ENCODE measurements at regions not wholly inside any gene's neighbourhood (a gene's known extent, or its start where the extent isn't known, plus 50 kb on each side); places are given as distances from the start of the nearest gene placed in this dataset.

DNA sequence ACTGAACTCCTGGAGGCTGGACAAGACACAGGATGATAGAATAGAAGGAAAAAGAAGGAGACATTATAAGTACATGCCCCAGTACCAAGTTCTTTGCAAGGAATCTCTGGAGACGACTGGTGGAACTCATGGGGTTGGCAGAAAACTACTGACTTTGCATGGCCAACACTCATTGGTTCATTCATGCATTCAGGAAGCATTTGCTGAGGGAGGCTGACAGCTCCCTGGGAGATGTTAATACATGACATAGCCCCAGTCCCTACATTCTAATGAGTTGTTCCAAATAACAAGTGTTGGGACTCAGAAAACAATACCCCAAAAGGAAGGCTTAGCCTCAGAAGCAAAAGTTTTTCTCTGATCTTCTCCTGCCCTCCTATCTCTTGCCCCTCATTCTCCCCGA, 172.8 kb upstream of the IRF2BP2 start:
- Histone ChIP-seq H2AFZ (ENCODE audit: low read length) (no peak overlapping the region), H3K4me3 (replicated peaks in 1 of 3; ENCODE audit: insufficient read depth in 1 of 3, low read depth in 2 of 3, low read length in 3 of 3) (no peak overlapping the region), H3K36me3 (replicated peaks in 1 of 2; ENCODE audit: control insufficient read depth in 1 of 2, insufficient read depth in 2 of 2, low read length in 2 of 2) (no peaks in the 10 kb centered on the region), H3K9me3 (ENCODE audit: low read length) (no peaks in the 10 kb centered on the region), H3K27me3 (ENCODE audit: control insufficient read depth in 1 of 2, insufficient read depth in 2 of 2, low read length in 2 of 2) (peaks cover 0 to 21% of the 10 kb centered on the region in 2 experiments; a peak in 2 of 5 replicates), H3K4me1 (ENCODE audit: insufficient read depth, low read length) (peaks cover 20% of the 10 kb centered on the region), H4K20me1 (ENCODE audit: insufficient read depth, low read length) (no peaks in the 10 kb centered on the region), H3K9ac (ENCODE audit: insufficient read depth, low read depth, low read length) (no peak overlapping the region), H3K4me2 (ENCODE audit: low read depth, low read length) (no peak overlapping the region), H3K79me2 (ENCODE audit: insufficient read depth, low read length) (no peaks in the 10 kb centered on the region), H3K27ac (ENCODE audit: extremely low read length, insufficient read depth, low read length) (no peak overlapping the region)
- in situ Hi-C loops (cut with HindIII; ENCODE audit: extremely low pct_ligation_motif_present, low pct_unique_long_range_greater_than_20kb) (no loop called here), intact Hi-C loops (cut with micrococcal nuclease; ENCODE audit: unreplicated experiment) (no loop called here)
- POLR2A ChIA-PET, result interaction anchor here (2.4 kb wide), 1 partner anchor 58 kb away, joined by 19 read pairs; no protein-coding TSS in a partner anchor
- DNase-seq (ENCODE audit: low spot score), result no peak
- TF ChIP-seq ZNF772 (CRISPR knock-in tag; IDR thresholded peaks at IDR 0.05) (0 out of 2 replicates have a peak, but pooled peaks have one; percentile 28), KMT2A (CRISPR knock-in tag; IDR thresholded peaks at IDR 0.05) (no peak)
- WGBS (ENCODE audit: low lambda C conversion rate), result 38% methylated on average over 2 of the region's 2 CpGs
- ATAC-seq, result no peak
- CTCF ChIA-PET (ENCODE audit: low intra/inter-chr PET ratio, low total read pairs), result no interaction called here
- peak; percentile 30 for FAIRE-seq
- no TSS peak for BruUV-seq (replicated peaks)

DNA sequence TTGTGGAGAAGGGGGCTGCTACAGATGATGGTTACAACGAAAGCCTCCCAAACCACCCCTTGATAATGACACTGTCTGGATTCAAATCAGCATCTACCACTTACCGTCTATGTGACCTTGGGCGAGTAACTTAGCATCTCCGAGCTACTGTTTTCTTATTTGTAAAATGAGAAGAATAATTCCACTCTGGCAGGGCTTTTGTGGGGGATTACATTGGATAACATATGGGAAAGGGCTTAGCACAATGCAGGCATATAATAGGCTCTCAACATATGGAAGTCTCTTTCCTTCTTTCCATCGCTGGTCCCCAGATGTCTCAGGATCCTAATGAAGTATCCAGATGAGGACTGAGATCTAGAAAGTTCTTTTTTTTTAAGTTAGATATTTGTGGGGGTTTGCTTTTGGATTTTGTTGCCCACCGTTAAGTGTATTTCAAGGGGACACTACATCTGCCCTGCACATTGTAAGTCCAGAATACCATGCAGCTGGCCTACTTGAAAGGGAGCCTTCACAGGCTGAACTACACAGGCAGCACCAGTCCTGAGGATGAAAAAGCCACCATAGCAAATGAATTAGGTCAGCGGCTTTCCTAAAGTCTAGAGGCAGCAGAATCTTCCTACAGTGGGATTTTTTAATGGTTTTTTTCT, 172.2 kb upstream of the IRF2BP2 start:
- H3K4me2 ChIP-seq (ENCODE audit: low read depth, low read length), result no peak overlapping the region
- H3K79me2 ChIP-seq (ENCODE audit: insufficient read depth, low read length), result no peaks in the 10 kb centered on the region
- no peaks in the 10 kb centered on the region for H3K36me3 ChIP-seq (replicated peaks in 1 of 2; ENCODE audit: control insufficient read depth in 1 of 2, insufficient read depth in 2 of 2, low read length in 2 of 2)
- H3K9me3 ChIP-seq (ENCODE audit: low read length), result no peaks in the 10 kb centered on the region
- no peak overlapping the region for H3K27ac ChIP-seq (ENCODE audit: extremely low read length, insufficient read depth, low read length)
- H3K4me1 ChIP-seq (ENCODE audit: insufficient read depth, low read length), result peaks cover 25% of the 10 kb centered on the region
- H3K4me3 ChIP-seq (replicated peaks in 1 of 3; ENCODE audit: insufficient read depth in 1 of 3, low read depth in 2 of 3, low read length in 3 of 3), result no peak overlapping the region
- DNase-seq (ENCODE audit: low spot score) (no peak), FAIRE-seq (no peak), ATAC-seq (no peak)
- H3K27me3 ChIP-seq (ENCODE audit: control insufficient read depth in 1 of 2, insufficient read depth in 2 of 2, low read length in 2 of 2), result peaks cover 0 to 21% of the 10 kb centered on the region in 2 experiments; a peak in 2 of 5 replicates
- ChIA-PET CTCF (ENCODE audit: low intra/inter-chr PET ratio, low total read pairs) (no interaction called here), POLR2A (interaction anchor here (1.5 to 2.9 kb wide), 5 partner anchors 14 to 177 kb away, joined by 4 to 27 read pairs (median 12); no protein-coding TSS in a partner anchor)
- H2AFZ ChIP-seq (ENCODE audit: low read length), result no peak overlapping the region
- no peak overlapping the region for H3K9ac ChIP-seq (ENCODE audit: insufficient read depth, low read depth, low read length)
- intact Hi-C loops (cut with micrococcal nuclease; ENCODE audit: unreplicated experiment) (no loop called here), in situ Hi-C loops (cut with HindIII; ENCODE audit: extremely low pct_ligation_motif_present, low pct_unique_long_range_greater_than_20kb) (no loop called here)
- 63% methylated on average over 7 of the region's 7 CpGs for WGBS (ENCODE audit: low lambda C conversion rate)
- H4K20me1 ChIP-seq (ENCODE audit: insufficient read depth, low read length), result no peaks in the 10 kb centered on the region
- BruUV-seq (replicated peaks), result no TSS peak
- no peak for TF ChIP-seq KAT7 (CRISPR knock-in tag; IDR thresholded peaks at IDR 0.05; ENCODE audit: borderline replicate concordance)
- TF ChIP-seq ZNF446 (CRISPR knock-in tag; IDR thresholded peaks at IDR 0.05), result no peak
- 0 out of 2 replicates have a peak, but pooled peaks have one; percentile 3 for TF ChIP-seq ZNF510 (CRISPR knock-in tag; IDR thresholded peaks at IDR 0.05; ENCODE audit: low read depth)
- 0 out of 2 replicates have a peak, but pooled peaks have one; percentile 21 for TF ChIP-seq ATF1 (CRISPR knock-in tag; IDR thresholded peaks at IDR 0.05)
- TF ChIP-seq SUZ12 (IDR thresholded peaks at IDR 0.05; ENCODE audit: low read depth, low read length), result no peak
